Sigmoid colon (tissue), 4 donors: ENCODE measurements at regions not wholly inside any gene's neighbourhood (a gene's known extent, or its start where the extent isn't known, plus 50 kb on each side); places are given as distances from the start of the nearest gene placed in this dataset.

Experiments used
- POLR2A ChIP-seq, 2 donors: fragments of 450-650 bp; IDR thresholded peaks; one replicate each; pipeline ENCODE4 v1.6.1; 2016; ENCODE audit warnings: antibody characterized with exemption in 2 of 2, mild to moderate bottlenecking in 2 of 2, moderate library complexity in 2 of 2
- POLR2AphosphoS5 ChIP-seq, 4 donors: sonication (generic); formaldehyde crosslinking; IDR thresholded peaks; one replicate each; pipeline ENCODE4 v1.6.1; 2017; ENCODE audit warnings: antibody characterized with exemption in 4 of 4
- TF ChIP-seq, protein P1 (sequence below), 4 experiments: fragments of 450-650 bp in 3 of 4; fragments of 200-600 bp in 1 of 4; IDR thresholded peaks; one replicate each; pipeline ENCODE4 v1.5.1; 2016 to 2019; ENCODE audit warnings: antibody characterized with exemption in 4 of 4, mild to moderate bottlenecking in 3 of 4, moderate library complexity in 2 of 4

DNA sequence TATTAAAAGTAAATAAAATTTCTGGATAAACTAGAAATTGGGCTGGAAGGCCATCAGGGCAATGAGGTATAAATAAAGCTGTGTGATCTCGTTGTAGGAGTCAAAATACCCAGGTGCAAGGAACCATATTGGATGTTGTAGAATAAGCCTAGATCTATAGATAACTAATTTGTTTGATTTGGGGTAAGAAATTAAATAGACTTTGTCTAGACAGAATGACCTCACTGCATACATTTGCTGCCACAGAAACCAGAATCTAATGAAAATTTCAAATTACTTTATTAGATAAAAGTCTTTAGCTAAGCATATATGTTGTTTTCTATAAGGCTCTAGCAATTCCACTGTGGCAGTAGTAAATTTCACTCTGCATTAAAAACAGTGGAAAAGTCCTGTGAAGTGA lies 225.2 kb upstream of the ITGA1 start:
- TF ChIP-seq, protein P1, sequence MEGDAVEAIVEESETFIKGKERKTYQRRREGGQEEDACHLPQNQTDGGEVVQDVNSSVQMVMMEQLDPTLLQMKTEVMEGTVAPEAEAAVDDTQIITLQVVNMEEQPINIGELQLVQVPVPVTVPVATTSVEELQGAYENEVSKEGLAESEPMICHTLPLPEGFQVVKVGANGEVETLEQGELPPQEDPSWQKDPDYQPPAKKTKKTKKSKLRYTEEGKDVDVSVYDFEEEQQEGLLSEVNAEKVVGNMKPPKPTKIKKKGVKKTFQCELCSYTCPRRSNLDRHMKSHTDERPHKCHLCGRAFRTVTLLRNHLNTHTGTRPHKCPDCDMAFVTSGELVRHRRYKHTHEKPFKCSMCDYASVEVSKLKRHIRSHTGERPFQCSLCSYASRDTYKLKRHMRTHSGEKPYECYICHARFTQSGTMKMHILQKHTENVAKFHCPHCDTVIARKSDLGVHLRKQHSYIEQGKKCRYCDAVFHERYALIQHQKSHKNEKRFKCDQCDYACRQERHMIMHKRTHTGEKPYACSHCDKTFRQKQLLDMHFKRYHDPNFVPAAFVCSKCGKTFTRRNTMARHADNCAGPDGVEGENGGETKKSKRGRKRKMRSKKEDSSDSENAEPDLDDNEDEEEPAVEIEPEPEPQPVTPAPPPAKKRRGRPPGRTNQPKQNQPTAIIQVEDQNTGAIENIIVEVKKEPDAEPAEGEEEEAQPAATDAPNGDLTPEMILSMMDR (IDR thresholded peaks at IDR 0.05), result no peak
- no peak for TF ChIP-seq POLR2A (IDR thresholded peaks at IDR 0.05)
- no peak for TF ChIP-seq POLR2AphosphoS5 (IDR thresholded peaks at IDR 0.05)
